ENCODE measurements at regions not wholly inside any gene's neighbourhood (a gene's known extent, or its start where the extent isn't known, plus 50 kb on each side); places are given as distances from the start of the nearest gene placed in this dataset.

- peaks cover 6% of the 10 kb centered on the region for H3K9me3 ChIP-seq (ENCODE audit: control insufficient read depth, insufficient read depth, low read length)
- no peak for DNase-seq (ENCODE audit: low read depth, low spot score)
- H3K27ac ChIP-seq (ENCODE audit: low read depth, low read length), result no peak overlapping the region
- ChIA-PET CTCF (no interaction called here), POLR2A (no interaction called here)
- H3K4me3 ChIP-seq (ENCODE audit: low read depth, low read length), result no peak overlapping the region
- no peak for TF ChIP-seq CTCF (IDR thresholded peaks at IDR 0.05; ENCODE audit: low read depth, low read length)
- no peaks in the 10 kb centered on the region for H3K27me3 ChIP-seq (ENCODE audit: control insufficient read depth, insufficient read depth, low read length)
Measured at GRCh38 chr15:97443101-97443500, 517.4 kb upstream of the ARRDC4 start.

DNA sequence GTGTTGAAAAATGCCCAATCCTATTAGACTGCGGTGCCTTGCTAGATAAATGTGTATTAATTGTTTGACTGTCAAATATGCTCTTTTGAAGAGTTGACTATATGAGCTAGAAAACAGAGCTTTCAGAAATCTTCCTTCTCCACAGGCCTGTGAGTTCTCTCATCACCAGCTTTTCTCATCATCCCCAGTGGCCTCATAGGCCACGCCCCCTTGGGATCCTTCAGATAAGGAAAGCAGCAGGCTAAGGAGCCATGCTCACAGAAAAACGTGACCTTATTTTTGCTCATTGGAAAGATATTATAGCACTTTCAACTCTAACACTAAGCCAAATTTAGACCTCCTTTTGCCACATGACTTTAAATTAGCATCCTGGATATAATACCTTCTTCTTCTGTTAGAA, 514.4 kb upstream of the ARRDC4 start:
- POLR2A ChIA-PET, result no interaction called here
- DNase-seq (ENCODE audit: low read depth, low spot score), result no peak
- no peak overlapping the region for H3K27ac ChIP-seq (ENCODE audit: low read depth, low read length)
- CTCF ChIA-PET, result no interaction called here
- no peaks in the 10 kb centered on the region for H3K27me3 ChIP-seq (ENCODE audit: control insufficient read depth, insufficient read depth, low read length)
- no peak overlapping the region for H3K4me3 ChIP-seq (ENCODE audit: low read depth, low read length)
- no peak for TF ChIP-seq CTCF (IDR thresholded peaks at IDR 0.05; ENCODE audit: low read depth, low read length)
- H3K9me3 ChIP-seq (ENCODE audit: control insufficient read depth, insufficient read depth, low read length), result peaks cover 15% of the 10 kb centered on the region

- Histone ChIP-seq H3K27ac (ENCODE audit: low read depth, low read length) (no peak overlapping the region), H3K9me3 (ENCODE audit: control insufficient read depth, insufficient read depth, low read length) (no peaks in the 10 kb centered on the region), H3K4me3 (ENCODE audit: low read depth, low read length) (no peak overlapping the region), H3K27me3 (ENCODE audit: control insufficient read depth, insufficient read depth, low read length) (no peaks in the 10 kb centered on the region)
- CTCF ChIA-PET, result no interaction called here
- DNase-seq (ENCODE audit: low read depth, low spot score), result no peak
- TF ChIP-seq CTCF (IDR thresholded peaks at IDR 0.05; ENCODE audit: low read depth, low read length), result no peak
- POLR2A ChIA-PET, result no interaction called here
Measured at GRCh38 chr15:97456521-97457202, 503.8 kb upstream of the ARRDC4 start.

DNA sequence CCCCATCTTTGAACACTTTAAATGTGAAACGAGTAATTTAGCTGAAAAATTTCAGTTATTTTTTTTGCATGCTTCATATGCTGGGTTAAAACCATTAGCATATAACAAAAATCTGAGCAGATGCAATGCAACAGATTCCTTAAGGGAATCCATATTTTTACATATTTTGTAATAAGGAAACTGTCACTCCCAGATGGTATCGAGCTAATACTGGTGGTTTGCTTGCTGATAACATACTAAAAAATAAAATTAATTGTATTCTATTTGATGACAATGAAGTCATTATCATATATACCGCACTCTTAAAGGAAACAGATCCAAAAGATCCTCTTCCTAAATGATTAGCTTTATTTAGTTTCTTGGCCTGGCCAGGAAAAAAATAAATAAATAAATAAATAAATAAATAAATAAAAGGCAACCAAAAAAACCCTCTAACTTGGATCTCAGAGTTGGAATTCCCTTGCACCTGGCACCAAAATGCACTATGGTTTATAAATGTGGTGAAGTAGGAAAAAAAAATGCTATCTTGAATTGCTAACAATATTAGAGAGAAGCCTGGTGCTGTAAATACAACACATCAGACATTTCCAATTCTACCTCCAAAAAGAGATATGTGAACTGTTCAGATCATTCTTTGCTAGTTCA, 503.2 kb upstream of the ARRDC4 start:
- no peak for TF ChIP-seq CTCF (IDR thresholded peaks at IDR 0.05; ENCODE audit: low read depth, low read length)
- H3K27ac ChIP-seq (ENCODE audit: low read depth, low read length), result no peak overlapping the region
- H3K9me3 ChIP-seq (ENCODE audit: control insufficient read depth, insufficient read depth, low read length), result no peaks in the 10 kb centered on the region
- no peaks in the 10 kb centered on the region for H3K27me3 ChIP-seq (ENCODE audit: control insufficient read depth, insufficient read depth, low read length)
- DNase-seq (ENCODE audit: low read depth, low spot score), result no peak
- CTCF ChIA-PET, result no interaction called here
- POLR2A ChIA-PET, result no interaction called here
- H3K4me3 ChIP-seq (ENCODE audit: low read depth, low read length), result no peak overlapping the region

DNA sequence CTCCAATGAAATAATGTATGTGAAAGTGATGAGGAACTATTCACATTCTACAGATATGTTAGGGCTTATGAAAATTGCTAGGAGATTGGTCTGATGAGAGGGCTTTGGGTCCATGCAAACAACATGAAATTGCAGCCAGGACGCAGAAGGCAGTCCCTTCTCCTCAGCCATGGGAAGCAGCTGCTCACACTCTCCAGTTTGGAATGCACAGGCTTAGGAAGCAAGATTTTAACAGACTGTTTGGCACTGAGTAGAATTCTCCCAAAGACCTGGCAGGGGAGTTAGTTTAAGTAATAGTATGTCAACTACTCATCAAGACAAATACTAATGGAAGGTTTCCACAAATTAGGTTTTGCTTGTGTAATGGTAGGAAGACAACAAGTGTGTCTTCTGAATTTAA, 500.7 kb upstream of the ARRDC4 start:
- ChIA-PET CTCF (no interaction called here), POLR2A (no interaction called here)
- Histone ChIP-seq H3K9me3 (ENCODE audit: control insufficient read depth, insufficient read depth, low read length) (no peaks in the 10 kb centered on the region), H3K27ac (ENCODE audit: low read depth, low read length) (no peak overlapping the region), H3K4me3 (ENCODE audit: low read depth, low read length) (no peak overlapping the region), H3K27me3 (ENCODE audit: control insufficient read depth, insufficient read depth, low read length) (no peaks in the 10 kb centered on the region)
- no peak for DNase-seq (ENCODE audit: low read depth, low spot score)
- TF ChIP-seq CTCF (IDR thresholded peaks at IDR 0.05; ENCODE audit: low read depth, low read length), result no peak
